HT1080 (cell line): ENCODE measurements at regions not wholly inside any gene's neighbourhood (a gene's known extent, or its start where the extent isn't known, plus 50 kb on each side); places are given as distances from the start of the nearest gene placed in this dataset.
"Not testable (repeated sequence)": the region's sequence is repeated elsewhere in the genome, so short reads cannot be mapped to it uniquely, and the experiment has no call there.

Experiments
- DNase-seq: peaks from one replicate; pipeline ENCODE4 v3.0.0-alpha.2; 2015; ENCODE audit warnings: low read depth

DNA sequence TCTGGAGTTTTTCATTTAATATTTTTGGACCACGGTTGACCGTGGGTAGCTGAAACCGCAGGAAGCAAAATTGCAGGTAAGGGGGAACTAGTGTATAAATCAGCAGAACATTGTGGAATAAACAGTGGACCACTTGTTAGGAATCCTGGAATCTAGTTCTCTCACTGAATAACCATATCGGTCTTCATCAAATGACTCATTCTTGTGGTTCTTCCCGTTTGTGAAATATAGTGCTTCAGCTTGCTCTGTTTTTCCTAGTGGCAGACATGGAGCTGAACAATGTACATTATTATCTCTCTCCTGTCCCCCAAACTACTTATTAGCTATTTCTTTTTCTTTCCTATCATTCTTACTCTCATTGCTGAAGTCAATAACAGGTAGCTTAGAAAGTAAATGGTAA, 61.9 kb downstream of the HSPA13 start:
- DNase-seq: peak; percentile 54

DNA sequence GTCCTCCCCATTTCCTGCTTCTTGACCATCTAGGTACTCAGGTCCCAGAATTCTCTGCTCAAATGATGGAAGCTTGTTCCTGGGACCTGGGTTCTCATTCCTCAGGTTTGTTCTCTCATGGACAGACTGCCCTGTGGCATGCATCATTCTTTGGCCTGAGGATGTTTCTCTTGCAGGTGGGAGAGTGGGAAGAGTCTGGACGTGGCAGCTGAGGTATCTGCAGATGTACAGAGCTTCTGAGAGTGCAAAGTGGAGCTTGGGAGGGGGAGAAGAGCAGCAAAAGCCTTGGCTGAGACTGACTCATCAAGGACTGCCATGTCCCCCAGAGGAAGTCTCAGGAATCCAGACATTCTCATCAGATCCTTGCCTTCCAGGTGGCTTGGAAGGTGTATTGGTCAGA, 63.1 kb downstream of the HSPA13 start:
- no peak for DNase-seq

DNA sequence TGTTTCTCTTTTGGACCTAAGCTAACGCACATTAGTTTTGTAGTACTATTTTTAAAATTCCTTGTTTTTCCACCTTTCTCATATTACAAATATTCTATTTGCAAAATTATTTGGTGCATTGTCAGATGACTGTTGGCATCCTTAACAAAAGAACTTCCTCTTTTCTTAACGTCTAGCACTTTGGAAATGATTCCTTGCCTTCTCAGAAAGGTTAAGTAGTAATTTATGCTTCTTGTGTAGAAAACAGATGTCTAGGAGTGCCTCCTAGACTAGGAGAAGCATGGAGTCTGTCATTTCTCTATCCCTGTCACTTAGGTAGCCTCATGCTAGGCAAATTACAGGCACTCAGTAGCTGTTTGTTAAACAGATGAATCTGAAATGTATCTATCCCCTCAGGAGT, 64.4 kb downstream of the HSPA13 start:
- DNase-seq: no peak

DNA sequence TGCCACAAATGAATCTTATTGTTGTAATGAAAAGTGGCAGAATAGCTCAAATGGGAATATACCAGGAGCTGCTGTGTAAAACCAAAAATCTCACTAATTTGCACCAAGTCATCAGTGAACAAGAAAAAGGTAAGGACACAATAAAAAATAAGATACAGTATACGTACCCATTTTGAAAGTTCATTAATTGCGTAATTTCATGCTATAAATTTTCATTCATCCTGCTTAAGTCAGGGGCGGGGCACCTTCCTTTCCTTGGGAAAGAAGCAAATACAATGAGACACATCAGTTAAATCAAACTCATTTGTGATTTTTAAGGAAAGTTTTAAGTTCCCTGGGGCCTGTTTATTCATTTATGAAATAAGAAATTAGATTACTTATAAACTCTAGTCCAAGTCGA, 65.4 kb downstream of the HSPA13 start:
- no peak for DNase-seq

DNA sequence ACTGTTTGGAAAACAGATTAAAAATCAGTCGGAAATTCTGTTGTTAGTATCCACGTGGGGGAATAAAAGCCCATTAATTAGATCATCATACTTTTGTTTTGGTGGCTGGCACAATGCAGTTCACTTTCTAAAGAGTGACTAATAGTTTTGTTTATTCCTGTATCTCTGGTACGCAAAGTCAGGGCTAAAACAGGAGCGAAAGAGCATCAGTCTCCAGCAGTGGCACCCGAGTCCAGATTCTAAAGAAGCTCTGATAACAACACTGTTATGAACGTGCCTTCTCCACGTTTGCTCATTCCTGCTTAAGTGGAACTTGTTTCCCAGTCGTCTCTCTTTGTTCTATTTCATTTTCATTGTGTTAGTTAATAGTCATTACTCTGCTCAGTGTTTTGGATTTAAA, 69.6 kb downstream of the HSPA13 start:
- no peak for DNase-seq

DNA sequence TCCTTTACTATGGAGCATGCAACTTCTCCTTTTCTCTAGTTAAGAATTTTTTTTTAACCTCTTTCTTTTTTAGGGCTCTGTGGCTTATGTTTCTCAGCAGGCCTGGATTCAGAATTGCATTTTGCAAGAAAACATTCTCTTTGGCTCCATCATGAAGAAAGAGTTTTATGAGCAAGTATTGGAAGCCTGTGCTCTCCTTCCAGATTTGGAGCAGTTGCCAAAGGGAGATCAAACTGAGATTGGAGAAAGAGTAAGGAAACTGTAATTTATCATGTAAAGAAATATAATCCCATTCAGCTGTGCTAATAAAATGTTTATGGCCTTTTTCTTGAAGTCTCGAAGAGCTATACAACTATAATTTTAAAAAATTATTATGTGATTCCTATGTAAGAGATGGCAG, 70.1 kb downstream of the HSPA13 start:
- no peak for DNase-seq

DNA sequence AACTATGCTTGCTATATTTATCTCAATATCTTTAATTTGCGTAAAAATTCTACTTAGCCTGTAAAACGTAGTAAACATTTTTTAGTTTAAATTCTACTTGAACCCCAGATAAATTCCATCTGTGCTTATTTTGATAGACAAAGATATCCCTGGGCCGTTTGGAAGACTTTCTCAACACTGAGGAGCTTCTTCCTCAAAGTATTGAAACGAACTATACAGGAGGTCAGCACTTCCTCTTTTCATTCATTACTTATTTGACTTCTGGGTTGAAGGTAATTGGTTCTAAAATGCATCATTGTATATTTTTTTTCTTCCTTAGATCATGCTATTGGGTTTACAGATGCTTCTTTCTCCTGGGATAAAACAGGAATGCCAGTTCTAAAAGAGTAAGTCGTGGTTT, 74.7 kb downstream of the HSPA13 start:
- DNase-seq: no peak

DNA sequence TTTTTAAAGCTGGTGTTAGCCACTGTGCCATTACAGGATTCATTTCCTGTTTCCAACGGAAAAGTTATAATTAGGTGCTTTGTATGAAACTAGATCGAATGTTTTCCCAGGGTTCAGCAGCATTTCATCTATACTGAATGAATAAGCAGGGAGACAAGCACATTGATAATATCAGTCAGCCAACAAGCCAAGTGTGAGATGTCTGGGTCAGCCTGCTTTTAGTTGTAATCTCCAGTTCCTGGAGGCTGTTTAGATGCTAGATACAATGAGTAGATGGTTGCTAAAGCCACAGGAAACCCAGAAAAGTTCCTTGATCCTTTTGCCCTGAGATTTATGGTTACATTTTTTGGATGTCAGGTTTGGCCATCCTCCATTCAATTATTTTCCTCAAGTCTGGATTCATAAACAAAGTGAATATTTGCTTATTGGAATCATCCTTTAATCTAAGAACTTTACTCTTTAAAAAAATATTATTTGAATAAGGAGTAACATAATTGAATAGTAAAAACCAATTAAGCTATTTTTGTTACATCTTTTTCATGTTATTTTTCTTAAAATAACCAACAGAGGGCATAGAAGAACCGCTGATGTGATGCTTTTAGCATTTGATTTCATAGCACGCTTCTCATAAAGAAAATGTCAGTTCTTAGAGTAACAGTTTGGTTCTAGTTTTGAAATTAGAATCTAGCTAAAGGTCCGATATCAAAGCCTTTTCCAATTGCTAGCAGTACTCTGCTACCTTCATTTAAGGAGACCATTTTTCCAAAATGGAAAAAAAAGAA, 76.6 kb downstream of the HSPA13 start:
- no peak for DNase-seq

DNA sequence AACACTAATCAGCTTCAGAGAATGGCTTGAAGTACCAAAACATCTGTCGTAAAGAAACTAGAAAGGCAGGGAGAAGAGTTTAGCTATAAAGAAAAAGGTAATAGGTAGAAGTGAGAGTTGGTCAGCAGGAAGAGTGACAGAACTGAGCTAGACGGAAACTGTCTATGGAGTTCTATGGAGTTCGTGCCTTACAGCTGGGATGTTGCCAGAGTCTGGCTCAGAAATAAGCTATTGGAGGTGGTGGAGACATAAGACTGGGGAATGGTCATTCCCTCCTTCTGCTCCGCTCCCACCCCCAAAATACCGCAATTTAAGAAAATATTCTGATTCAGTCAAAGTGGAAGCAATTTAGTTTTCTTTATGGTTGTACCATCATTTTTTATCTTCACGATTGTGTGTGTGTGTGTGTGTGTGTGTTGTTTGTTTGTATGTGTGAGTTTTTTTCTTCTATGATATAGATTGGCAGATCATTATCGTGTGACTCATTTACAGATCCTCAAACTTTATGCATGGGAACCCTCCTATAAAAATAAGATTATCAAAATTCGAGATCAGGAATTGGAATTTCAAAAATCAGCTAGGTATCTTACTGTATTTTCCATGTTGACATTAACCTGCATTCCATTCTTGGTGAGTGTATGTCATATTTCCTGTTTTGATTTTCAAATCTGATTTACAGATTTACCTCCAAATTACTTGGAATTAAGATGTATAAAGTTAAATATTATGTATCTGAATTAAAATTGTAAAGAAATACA, 79.0 kb downstream of the HSPA13 start:
- no peak for DNase-seq

DNA sequence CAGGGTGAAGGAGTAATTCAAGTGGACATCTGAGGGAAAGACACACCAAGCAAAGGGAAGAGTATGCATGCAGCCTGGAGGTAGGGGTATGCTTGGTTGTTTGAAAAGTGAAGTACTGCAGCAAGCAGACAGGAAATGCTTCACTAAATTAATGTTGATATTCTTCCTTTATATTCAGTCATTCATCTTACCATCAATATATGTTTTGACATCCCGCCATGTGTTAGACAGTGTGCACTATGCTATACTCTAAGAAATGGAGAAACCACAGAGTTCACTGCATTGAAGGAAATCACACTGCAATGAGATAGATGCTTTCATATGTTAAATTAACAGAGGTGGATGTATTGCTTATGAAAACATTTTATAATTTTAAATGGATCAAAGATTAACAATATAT, 82.9 kb downstream of the HSPA13 start:
- no peak for DNase-seq

DNA sequence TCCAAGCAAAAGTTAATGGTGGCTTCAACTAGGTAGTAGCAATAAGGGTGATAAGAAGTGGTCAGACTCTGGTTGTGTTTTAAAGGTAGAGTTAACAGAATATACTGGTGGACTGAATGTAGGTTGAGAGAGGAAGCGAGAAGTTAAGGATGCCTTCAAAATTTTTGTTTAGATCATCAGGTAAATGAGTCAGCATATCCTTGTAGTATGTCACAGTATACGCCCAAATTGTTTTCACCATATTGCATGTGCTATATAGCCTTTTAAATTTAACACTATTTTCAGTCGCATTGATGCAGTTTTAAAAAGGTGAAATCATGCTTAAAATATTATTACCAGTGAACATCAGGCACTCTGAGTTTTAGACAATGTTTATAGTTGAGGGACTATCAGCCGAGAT, 74.6 kb downstream of the RBM11 start:
- DNase-seq: no peak

DNA sequence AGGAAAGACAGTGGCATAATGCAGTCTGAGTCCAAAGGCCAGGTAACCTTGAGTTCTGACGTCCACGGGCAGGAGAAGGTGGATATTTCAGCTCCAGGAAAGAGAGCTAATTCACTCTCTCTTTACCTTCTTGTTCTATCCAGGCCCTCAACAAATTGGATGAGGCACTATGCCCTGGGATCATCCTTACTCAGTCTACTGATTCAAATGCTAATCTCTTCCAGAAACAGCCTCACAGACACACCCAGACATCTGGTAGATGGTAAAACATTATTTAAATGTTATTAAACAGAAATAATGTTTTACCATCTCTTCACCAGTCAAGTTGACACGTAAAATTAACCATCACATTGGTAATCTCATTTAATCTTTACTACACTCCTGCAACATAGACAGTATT, 73.0 kb downstream of the RBM11 start:
- DNase-seq: no peak

DNA sequence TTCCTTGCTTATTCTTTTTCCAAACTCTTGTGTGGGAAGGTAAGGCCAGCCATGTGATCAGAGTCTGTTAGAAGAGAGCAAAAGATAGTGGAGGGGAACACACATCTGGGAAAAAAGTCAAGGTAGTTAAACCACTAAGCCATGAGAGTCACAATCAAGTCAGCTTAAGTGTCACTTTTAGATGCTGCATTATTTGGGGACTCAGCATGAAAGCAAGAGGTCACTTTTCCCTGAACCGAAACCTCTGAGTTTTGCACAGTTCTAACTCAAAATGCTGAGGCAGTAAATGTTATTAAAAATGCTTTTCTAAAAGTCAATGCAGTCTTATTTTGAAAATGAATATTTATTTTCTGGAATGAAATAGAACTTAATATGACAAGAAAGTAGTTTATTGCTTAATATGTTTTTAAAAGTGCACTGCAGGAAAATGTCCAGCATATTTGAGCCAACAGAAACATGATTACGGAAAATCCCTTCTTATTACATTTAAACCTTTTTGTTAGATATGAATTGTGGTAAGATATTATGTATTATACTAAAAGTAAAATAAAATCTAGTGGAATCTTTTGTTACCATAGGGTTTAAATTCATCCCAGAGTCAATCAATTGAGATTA, 69.3 kb downstream of the RBM11 start:
- DNase-seq: no peak

DNA sequence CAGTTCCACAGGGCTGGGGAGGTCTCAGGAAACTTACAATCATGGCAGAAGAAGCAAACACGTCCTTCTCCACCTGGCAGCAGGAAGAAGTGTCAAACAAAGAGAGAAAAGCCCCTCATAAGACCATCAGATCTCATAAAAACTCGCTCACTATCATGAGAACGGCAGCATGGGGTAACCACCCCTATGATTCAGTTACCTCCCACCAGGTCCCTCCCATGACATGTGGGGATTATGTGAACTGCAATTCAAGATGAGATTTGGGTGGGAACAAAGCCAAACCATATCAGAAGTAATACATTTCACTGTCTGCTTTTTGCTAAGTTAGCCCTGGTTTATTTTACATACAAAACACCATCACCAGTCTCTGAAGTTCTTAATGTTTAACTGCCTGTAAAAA, 68.5 kb downstream of the RBM11 start:
- DNase-seq: no peak

DNA sequence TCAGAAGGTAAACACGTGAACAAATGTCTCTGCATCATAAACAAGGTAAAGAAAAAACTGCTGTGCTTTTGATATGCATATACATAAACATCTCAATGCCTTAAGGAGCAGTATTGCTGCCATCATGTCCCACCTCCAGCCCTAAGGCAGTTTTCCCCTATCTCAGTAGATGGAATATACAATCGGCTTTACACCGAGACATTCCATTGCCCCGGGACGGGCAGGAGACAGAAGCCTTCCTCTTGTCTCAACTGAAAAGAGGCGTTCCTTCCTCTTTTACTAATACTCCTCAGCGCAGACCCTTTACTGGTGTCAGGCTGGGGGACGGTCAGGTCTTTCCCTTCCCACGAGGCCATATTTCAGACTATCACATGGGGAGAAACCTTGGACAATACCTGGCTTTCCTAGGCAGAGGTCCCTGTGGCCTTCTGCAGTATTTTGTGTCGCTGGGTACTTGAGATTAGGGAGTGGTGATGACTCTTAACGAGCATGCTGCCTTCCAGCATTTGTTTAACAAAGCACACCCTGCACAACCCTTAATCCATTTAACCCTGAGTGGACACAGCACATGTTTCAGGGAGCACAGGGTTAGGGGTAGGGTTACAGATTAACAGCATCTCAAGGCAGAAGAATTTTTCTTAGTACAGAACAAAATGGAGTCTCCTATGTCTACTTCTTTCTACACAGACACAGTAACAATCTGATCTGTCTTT, 65.4 kb downstream of the RBM11 start:
- not testable (repeated sequence) for DNase-seq
